ENCODE measurements at regions not wholly inside any gene's neighbourhood (a gene's known extent, or its start where the extent isn't known, plus 50 kb on each side); places are given as distances from the start of the nearest gene placed in this dataset.

GRCh38 chr20:20765696-20766365 is 53.4 kb upstream of the RALGAPA2 start:
- no peak for DNase-seq (ENCODE audit: low read depth in 4 of 4, low spot score in 3 of 4)

- DNase-seq (ENCODE audit: low read depth in 4 of 4, low spot score in 3 of 4): no peak
These were observed 51.2 kb upstream of the RALGAPA2 start for GRCh38 chr20:20763650-20764049.
